Keratinocyte (primary cell): ENCODE measurements at regions not wholly inside any gene's neighbourhood (a gene's known extent, or its start where the extent isn't known, plus 50 kb on each side); places are given as distances from the start of the nearest gene placed in this dataset.

Source experiments
- DNase-seq: peaks from one replicate; pipeline ENCODE4 v3.0.0-alpha.2; 2011; ENCODE audit warnings: low read depth, missing footprints, low spot score
- FAIRE-seq: peaks from 2 replicates; lab custom pipeline; 2011; peaks lifted over from hg19 to GRCh38; lab: Jason Lieb, UNC
- H2AFZ ChIP-seq: 2 replicates; pipeline ENCODE4 v1.6.0; 2012; ENCODE audit warnings: low read length, control low read depth, inconsistent platforms; ENCODE audit not compliant: control insufficient read depth
- H3K27ac ChIP-seq: 2 replicates; pipeline ENCODE4 v1.5.1; 2011; ENCODE audit warnings: low read length; ENCODE audit not compliant: control insufficient read depth, insufficient read depth
- H3K27me3 ChIP-seq: 3 replicates; pipeline ENCODE4 v1.6.0; 2011; ENCODE audit warnings: low read length; ENCODE audit not compliant: control insufficient read depth, insufficient read depth; ENCODE audit errors: extremely low read depth
- H3K36me3 ChIP-seq, 2 experiments: 2 replicates in 1 of 2; 3 replicates in 1 of 2; pipeline ENCODE4 v1.5.1; 2011; ENCODE audit warnings: low read length in 2 of 2, mild to moderate bottlenecking in 1 of 2; ENCODE audit not compliant: control insufficient read depth in 2 of 2, insufficient read depth in 2 of 2; ENCODE audit errors: extremely low read depth in 1 of 2
- H3K4me1 ChIP-seq: 3 replicates; pipeline ENCODE4 v1.5.1; 2011; ENCODE audit warnings: low read length; ENCODE audit not compliant: control insufficient read depth, insufficient read depth; ENCODE audit errors: extremely low read depth
- H3K4me2 ChIP-seq: 3 replicates; pipeline ENCODE4 v1.6.0; 2011; ENCODE audit warnings: low read depth, low read length; ENCODE audit not compliant: control insufficient read depth, insufficient read depth; ENCODE audit errors: extremely low read depth
- H3K4me3 ChIP-seq, 3 experiments: fragments of 200-600 bp in 1 of 3; sonication (generic) in 1 of 3; 2 replicates in 2 of 3; 3 replicates in 1 of 3; pipeline ENCODE4 v1.5.1; 2011 to 2016; ENCODE audit warnings: low read length in 3 of 3, mild to moderate bottlenecking in 3 of 3, control low read depth in 2 of 3, inconsistent platforms in 1 of 3, low read depth in 1 of 3, mixed read lengths in 1 of 3, mixed run types in 1 of 3, moderate library complexity in 1 of 3; ENCODE audit not compliant: control insufficient read depth in 2 of 3, insufficient read depth in 2 of 3; ENCODE audit errors: extremely low read depth in 1 of 3
- H3K79me2 ChIP-seq: 2 replicates; pipeline ENCODE4 v1.6.0; 2012; ENCODE audit warnings: low read length; ENCODE audit not compliant: control insufficient read depth, insufficient read depth
- H3K9ac ChIP-seq: 3 replicates; pipeline ENCODE4 v1.6.0; 2011; ENCODE audit warnings: low read length; ENCODE audit not compliant: control insufficient read depth, insufficient read depth; ENCODE audit errors: extremely low read depth
- H3K9me1 ChIP-seq: 3 replicates; pipeline ENCODE4 v1.6.0; 2011; ENCODE audit warnings: low read length; ENCODE audit not compliant: control insufficient read depth, insufficient read depth; ENCODE audit errors: extremely low read depth
- H3K9me3 ChIP-seq: 2 replicates; pipeline ENCODE4 v1.5.1; 2012; ENCODE audit warnings: low read depth, low read length; ENCODE audit not compliant: control insufficient read depth
- H4K20me1 ChIP-seq: 3 replicates; pipeline ENCODE4 v1.6.0; 2011; ENCODE audit warnings: low read length; ENCODE audit not compliant: control insufficient read depth, insufficient read depth; ENCODE audit errors: extremely low read depth
- CTCF ChIP-seq, 3 experiments: IDR thresholded peaks in 1 of 3; conservative IDR thresholded peaks in 1 of 3; optimal IDR thresholded peaks in 1 of 3; 2 replicates in 2 of 3; 3 replicates in 1 of 3; pipeline versions ENCODE3 to v1.5.1; 2011; ENCODE audit warnings: low read length in 3 of 3, mild to moderate bottlenecking in 3 of 3, moderate library complexity in 2 of 3, control low read depth in 1 of 3, inconsistent platforms in 1 of 3; ENCODE audit not compliant: insufficient read depth in 2 of 3; ENCODE audit errors: extremely low read depth in 1 of 3
- EZH2 ChIP-seq: IDR thresholded peaks from one replicate; pipeline ENCODE4 v1.6.1; 2012; ENCODE audit warnings: inconsistent platforms, mild to moderate bottlenecking, low read length, moderate library complexity
- dilution Hi-C: fragments of 300-500 bp; cut with MboI; formaldehyde crosslinking; loops from one replicate; pipeline ENCODE4 v1.7.0; 2020; ENCODE audit warnings: low sequenced_read_pairs; ENCODE audit not compliant: extremely low pct_ligation_motif_present

- Histone ChIP-seq H3K79me2 (no peaks in the 10 kb centered on the region), H3K9me3 (no peaks in the 10 kb centered on the region), H3K9ac (no peak overlapping the region), H3K9me1 (no peaks in the 10 kb centered on the region), H3K4me2 (no peak overlapping the region), H3K4me3 (no peak overlapping the region), H3K27ac (no peak overlapping the region), H3K4me1 (no peaks in the 10 kb centered on the region), H3K27me3 (no peaks in the 10 kb centered on the region), H2AFZ (no peak overlapping the region), H4K20me1 (no peaks in the 10 kb centered on the region), H3K36me3 (no peaks in the 10 kb centered on the region)
- FAIRE-seq (no peak), DNase-seq (no peak)
- dilution Hi-C loops = no loop called here
- no peak for TF ChIP-seq EZH2
These were observed 54.6 kb upstream of the S1PR3 start for GRCh38 chr9:88936668-88937067.

- no peaks in the 10 kb centered on the region for H3K9me1 ChIP-seq
- no peak overlapping the region for H3K27ac ChIP-seq
- no peak overlapping the region for H3K9ac ChIP-seq
- H3K4me3 ChIP-seq = no peak overlapping the region
- TF ChIP-seq CTCF (optimal IDR thresholded peaks at IDR 0.05 in 1 of 3, IDR thresholded peaks at IDR 0.05 in 1 of 3, conservative IDR thresholded peaks at IDR 0.05 in 1 of 3; ENCODE audit: extremely low read depth in 1 of 3, insufficient read depth in 2 of 3, low read length in 3 of 3) = no peak
- no peak for TF ChIP-seq EZH2
- no peak overlapping the region for H2AFZ ChIP-seq
- no peak overlapping the region for H3K4me2 ChIP-seq
- no peaks in the 10 kb centered on the region for H3K9me3 ChIP-seq
- dilution Hi-C loops = no loop called here
- DNase-seq = no peak
- no peaks in the 10 kb centered on the region for H3K79me2 ChIP-seq
- H4K20me1 ChIP-seq = no peaks in the 10 kb centered on the region
- FAIRE-seq = no peak
- H3K36me3 ChIP-seq = no peaks in the 10 kb centered on the region
- H3K4me1 ChIP-seq = no peaks in the 10 kb centered on the region
- no peaks in the 10 kb centered on the region for H3K27me3 ChIP-seq
These were observed 54.0 kb upstream of the S1PR3 start for GRCh38 chr9:88937248-88937647.

- Histone ChIP-seq H3K79me2 (no peaks in the 10 kb centered on the region), H3K4me2 (no peak overlapping the region), H3K36me3 (no peaks in the 10 kb centered on the region), H3K27me3 (no peaks in the 10 kb centered on the region), H3K27ac (no peak overlapping the region), H2AFZ (no peak overlapping the region), H4K20me1 (no peaks in the 10 kb centered on the region), H3K4me3 (no peak overlapping the region), H3K9ac (no peak overlapping the region), H3K4me1 (no peaks in the 10 kb centered on the region), H3K9me1 (no peaks in the 10 kb centered on the region), H3K9me3 (no peaks in the 10 kb centered on the region)
- TF ChIP-seq EZH2 = no peak
- TF ChIP-seq CTCF (optimal IDR thresholded peaks at IDR 0.05 in 1 of 3, IDR thresholded peaks at IDR 0.05 in 1 of 3, conservative IDR thresholded peaks at IDR 0.05 in 1 of 3; ENCODE audit: extremely low read depth in 1 of 3, insufficient read depth in 2 of 3, low read length in 3 of 3) = no peak
- dilution Hi-C loops = no loop called here
- no peak for FAIRE-seq
- DNase-seq = no peak
These were observed 53.1 kb upstream of the S1PR3 start for GRCh38 chr9:88938189-88938588.
